Fibroblast of lung (primary cell): ENCODE measurements at regions not wholly inside any gene's neighbourhood (a gene's known extent, or its start where the extent isn't known, plus 50 kb on each side); places are given as distances from the start of the nearest gene placed in this dataset.

Experiments used
- DNase-seq, 2 donors: peaks; one replicate each; pipeline versions ENCODE4 v3.0.0 to v3.0.0-alpha.2; 2010; ENCODE audit warnings: low read depth in 2 of 2
- H2AFZ ChIP-seq: 2 replicates; pipeline ENCODE4 v1.5.1; 2012; ENCODE audit warnings: low read length, control low read depth, inconsistent platforms
- H3K27ac ChIP-seq: 2 replicates; pipeline ENCODE4 v1.5.1; 2011; ENCODE audit warnings: low read length, control low read depth; ENCODE audit not compliant: insufficient read depth
- H3K27me3 ChIP-seq: 2 replicates; pipeline ENCODE4 v1.5.1; 2011; ENCODE audit warnings: mild to moderate bottlenecking, low read length; ENCODE audit not compliant: control insufficient read depth, insufficient read depth
- H3K36me3 ChIP-seq: 2 replicates; pipeline ENCODE4 v1.5.1; 2011; ENCODE audit warnings: low read length; ENCODE audit not compliant: control insufficient read depth, insufficient read depth
- H3K4me1 ChIP-seq: 2 replicates; pipeline ENCODE4 v1.5.1; 2011; ENCODE audit warnings: low read length; ENCODE audit not compliant: control insufficient read depth, insufficient read depth; ENCODE audit errors: extremely low read depth
- H3K4me2 ChIP-seq: 2 replicates; pipeline ENCODE4 v1.5.1; 2011; ENCODE audit warnings: low read length, control low read depth; ENCODE audit not compliant: insufficient read depth; ENCODE audit errors: extremely low read depth
- H3K4me3 ChIP-seq, 4 experiments: fragments of 200-600 bp in 1 of 4; sonication (generic) in 1 of 4; replicated peaks in 1 of 4; 2 replicates each; pipeline ENCODE4 v1.5.1; 2011 to 2016; ENCODE audit warnings: low read length in 4 of 4, low read depth in 3 of 4, mild to moderate bottlenecking in 3 of 4, control low read depth in 2 of 4, inconsistent platforms in 1 of 4, mixed read lengths in 1 of 4; ENCODE audit not compliant: insufficient read depth in 1 of 4; ENCODE audit errors: control extremely low read depth in 1 of 4
- H3K79me2 ChIP-seq: 2 replicates; pipeline ENCODE4 v1.5.1; 2012; ENCODE audit warnings: mild to moderate bottlenecking, low read length, inconsistent platforms; ENCODE audit not compliant: control insufficient read depth, insufficient read depth
- H3K9ac ChIP-seq: 2 replicates; pipeline ENCODE4 v1.5.1; 2011; ENCODE audit warnings: mild to moderate bottlenecking, low read length, control low read depth; ENCODE audit not compliant: insufficient read depth
- H3K9me3 ChIP-seq: 2 replicates; pipeline ENCODE4 v1.5.1; 2012; ENCODE audit warnings: low read depth, low read length; ENCODE audit not compliant: control insufficient read depth, insufficient read depth
- H4K20me1 ChIP-seq: 2 replicates; pipeline ENCODE4 v1.5.1; 2011; ENCODE audit warnings: low read length; ENCODE audit not compliant: control insufficient read depth, insufficient read depth; ENCODE audit errors: extremely low read depth
- CTCF ChIP-seq, 2 donors: IDR thresholded peaks in 1 of 2; conservative IDR thresholded peaks in 1 of 2; 1 replicate in 1 of 2; 2 replicates in 1 of 2; pipeline ENCODE4 v1.5.1; 2011 to 2012; ENCODE audit warnings: low read length in 2 of 2, control low read depth in 1 of 2, inconsistent platforms in 1 of 2, low read depth in 1 of 2, mild to moderate bottlenecking in 1 of 2
- EZH2 ChIP-seq: IDR thresholded peaks from 2 replicates; pipeline ENCODE4 v1.5.1; 2012; ENCODE audit warnings: low read length, control low read depth, mild to moderate bottlenecking; ENCODE audit errors: missing control alignments

- Histone ChIP-seq H3K9me3 (no peaks in the 10 kb centered on the region), H2AFZ (no peak overlapping the region), H4K20me1 (no peaks in the 10 kb centered on the region), H3K79me2 (no peaks in the 10 kb centered on the region), H3K27ac (no peak overlapping the region), H3K4me1 (no peaks in the 10 kb centered on the region), H3K27me3 (no peaks in the 10 kb centered on the region), H3K36me3 (no peaks in the 10 kb centered on the region), H3K4me2 (no peak overlapping the region), H3K4me3 (no peak overlapping the region), H3K9ac (no peak overlapping the region)
- TF ChIP-seq CTCF (conservative IDR thresholded peaks at IDR 0.05 in 1 of 2, IDR thresholded peaks at IDR 0.05 in 1 of 2; ENCODE audit: low read depth in 1 of 2, low read length in 2 of 2) (no peak), EZH2 (no peak)
- DNase-seq, result no peak
Observed at GRCh38 chrX:26909728-26910127, 553.4 kb downstream of the PPP4R3C start.

GRCh38 chrX:26908218-26908617 is 554.9 kb downstream of the PPP4R3C start:
- no peak for DNase-seq
- no peak for TF ChIP-seq CTCF (conservative IDR thresholded peaks at IDR 0.05 in 1 of 2, IDR thresholded peaks at IDR 0.05 in 1 of 2; ENCODE audit: low read depth in 1 of 2, low read length in 2 of 2)
- TF ChIP-seq EZH2, result no peak
- H2AFZ ChIP-seq, result no peak overlapping the region
- H3K27me3 ChIP-seq, result no peaks in the 10 kb centered on the region
- no peaks in the 10 kb centered on the region for H4K20me1 ChIP-seq
- no peak overlapping the region for H3K9ac ChIP-seq
- no peak overlapping the region for H3K4me3 ChIP-seq
- no peaks in the 10 kb centered on the region for H3K4me1 ChIP-seq
- no peak overlapping the region for H3K27ac ChIP-seq
- H3K36me3 ChIP-seq, result no peaks in the 10 kb centered on the region
- no peaks in the 10 kb centered on the region for H3K9me3 ChIP-seq
- no peaks in the 10 kb centered on the region for H3K79me2 ChIP-seq
- H3K4me2 ChIP-seq, result no peak overlapping the region

GRCh38 chrX:26889574-26889973 is 573.6 kb downstream of the PPP4R3C start:
- Histone ChIP-seq H3K9me3 (no peaks in the 10 kb centered on the region), H3K4me1 (no peaks in the 10 kb centered on the region), H4K20me1 (no peaks in the 10 kb centered on the region), H3K27ac (no peak overlapping the region), H3K27me3 (no peaks in the 10 kb centered on the region), H3K79me2 (no peaks in the 10 kb centered on the region), H3K4me2 (no peak overlapping the region), H2AFZ (no peak overlapping the region), H3K4me3 (no peak overlapping the region), H3K36me3 (no peaks in the 10 kb centered on the region), H3K9ac (no peak overlapping the region)
- DNase-seq, result peak in 1 of 2 donors; percentile 27
- TF ChIP-seq EZH2, result no peak
- no peak for TF ChIP-seq CTCF (conservative IDR thresholded peaks at IDR 0.05 in 1 of 2, IDR thresholded peaks at IDR 0.05 in 1 of 2; ENCODE audit: low read depth in 1 of 2, low read length in 2 of 2)
